Vagina (tissue), 2 donors: ENCODE measurements at regions not wholly inside any gene's neighbourhood (a gene's known extent, or its start where the extent isn't known, plus 50 kb on each side); places are given as distances from the start of the nearest gene placed in this dataset.

Source experiments
- DNase-seq, 2 donors: peaks; one replicate each; pipeline ENCODE4 v3.0.0-alpha.2; 2017; ENCODE audit errors: extremely low spot score in 2 of 2
- H3K27ac ChIP-seq: fragments of 200-600 bp; sonication (generic); one replicate; pipeline ENCODE4 v1.5.1; 2019
- H3K27me3 ChIP-seq: fragments of 200-600 bp; sonication (generic); one replicate; pipeline ENCODE4 v1.5.1; 2019
- H3K36me3 ChIP-seq, 2 donors: fragments of 200-600 bp; sonication (generic); one replicate each; pipeline ENCODE4 v1.5.1; 2017 to 2019
- H3K4me1 ChIP-seq: fragments of 200-600 bp; sonication (generic); one replicate; pipeline ENCODE4 v1.5.1; 2019
- H3K4me3 ChIP-seq, 2 donors: fragments of 200-600 bp; sonication (generic); 1 replicate in 1 of 2; 2 replicates in 1 of 2; pipeline ENCODE4 v1.5.1; 2016 to 2019
- H3K9me3 ChIP-seq: fragments of 200-600 bp; sonication (generic); one replicate; pipeline ENCODE4 v1.5.1; 2019
- CTCF ChIP-seq, 3 experiments: fragments of 450-650 bp in 2 of 3; fragments of 200-600 bp in 1 of 3; sonication (generic) in 1 of 3; IDR thresholded peaks; one replicate each; pipeline ENCODE4 v1.5.1; 2017 to 2019; ENCODE audit warnings: antibody characterized with exemption in 3 of 3, mild to moderate bottlenecking in 2 of 3, moderate library complexity in 2 of 3
- POLR2A ChIP-seq, 2 donors: fragments of 450-650 bp; IDR thresholded peaks; one replicate each; pipeline ENCODE4 v1.6.1; 2017; ENCODE audit warnings: antibody characterized with exemption in 2 of 2, mild to moderate bottlenecking in 2 of 2, moderate library complexity in 2 of 2
- POLR2AphosphoS5 ChIP-seq, 2 donors: sonication (generic); formaldehyde crosslinking; IDR thresholded peaks; one replicate each; pipeline ENCODE4 v1.9.0; 2017; ENCODE audit warnings: antibody characterized with exemption in 2 of 2, mild to moderate bottlenecking in 2 of 2, low read depth in 1 of 2; ENCODE audit not compliant: insufficient read depth in 1 of 2
- intact Hi-C: fragments of 100-400 bp; cut with DNase I; formaldehyde crosslinking; loops from one replicate; pipeline ENCODE4 v1.15.1; 2023

- TF ChIP-seq POLR2AphosphoS5 (IDR thresholded peaks at IDR 0.05; ENCODE audit: insufficient read depth in 1 of 2, low read depth in 1 of 2): no peak
- no peak for TF ChIP-seq CTCF (IDR thresholded peaks at IDR 0.05)
- TF ChIP-seq POLR2A (IDR thresholded peaks at IDR 0.05): no peak
- H3K36me3 ChIP-seq: no peaks in the 10 kb centered on the region
- no peaks in the 10 kb centered on the region for H3K27me3 ChIP-seq
- no peak overlapping the region for H3K27ac ChIP-seq
- intact Hi-C loops: no loop called here
- no peaks in the 10 kb centered on the region for H3K9me3 ChIP-seq
- peaks cover 5% of the 10 kb centered on the region for H3K4me1 ChIP-seq
- H3K4me3 ChIP-seq: no peak overlapping the region
- DNase-seq: no peak
Measured at GRCh38 chr7:25624051-25624450, 395.8 kb upstream of the NPVF start.

DNA sequence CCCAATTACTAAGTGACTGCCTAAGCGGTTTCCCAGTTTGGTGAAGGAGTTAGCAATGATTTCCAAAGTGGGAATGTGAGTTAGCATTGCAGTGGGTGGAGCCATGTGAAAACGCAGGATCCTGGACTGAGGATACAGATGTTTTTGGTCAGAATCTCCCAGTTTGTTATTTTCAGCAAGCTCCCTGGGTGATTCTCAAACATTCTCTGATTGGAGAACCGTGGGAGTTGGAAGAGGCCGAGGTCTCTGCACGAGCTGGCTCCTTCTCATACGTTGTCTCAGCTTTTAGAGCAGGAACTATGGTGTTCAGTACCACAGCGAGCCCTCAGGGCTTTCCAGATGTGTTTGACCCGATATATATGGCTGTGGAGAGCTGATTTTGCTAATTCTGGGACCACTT is 396.5 kb upstream of the NPVF start:
- H3K27ac ChIP-seq: peak overlapping the region; percentile 54
- no peak for TF ChIP-seq POLR2AphosphoS5 (IDR thresholded peaks at IDR 0.05; ENCODE audit: insufficient read depth in 1 of 2, low read depth in 1 of 2)
- no peak for TF ChIP-seq CTCF (IDR thresholded peaks at IDR 0.05)
- no peaks in the 10 kb centered on the region for H3K9me3 ChIP-seq
- no peaks in the 10 kb centered on the region for H3K36me3 ChIP-seq
- H3K4me3 ChIP-seq: no peak overlapping the region
- peaks cover 5% of the 10 kb centered on the region for H3K4me1 ChIP-seq
- intact Hi-C loops: no loop called here
- H3K27me3 ChIP-seq: no peaks in the 10 kb centered on the region
- DNase-seq: no peak

DNA sequence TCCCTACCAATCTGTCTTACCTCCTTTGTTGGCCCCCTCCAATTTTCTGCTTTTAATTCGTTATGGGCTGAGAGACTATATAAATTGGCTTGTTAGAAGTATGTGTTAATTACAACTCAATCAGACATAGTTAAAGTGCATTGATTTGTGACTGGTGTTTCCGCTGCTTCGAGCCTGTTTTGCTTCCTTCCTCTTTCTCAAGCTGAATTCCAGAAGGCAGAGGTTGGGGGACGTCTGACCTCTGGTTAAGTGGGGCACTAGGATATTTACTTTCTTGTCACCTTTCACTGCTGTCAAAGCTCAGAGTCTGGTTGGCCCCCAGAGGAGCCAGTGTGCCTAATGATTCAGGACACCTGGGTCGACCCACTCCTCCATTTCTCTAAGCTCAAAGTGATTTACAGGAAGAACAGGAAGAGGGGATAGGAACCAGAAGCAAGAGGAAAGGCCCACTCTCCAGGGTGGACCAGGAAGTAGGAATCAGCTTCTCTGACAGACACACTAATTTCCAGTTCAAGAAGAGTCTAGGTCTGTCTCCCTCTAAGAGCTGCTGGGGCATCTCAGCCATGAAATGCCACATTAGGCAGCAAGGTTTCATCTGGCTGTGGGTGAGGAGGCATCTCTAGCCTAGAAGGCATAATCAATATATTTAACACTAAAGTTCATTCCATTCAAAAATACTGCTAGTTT is 397.2 kb upstream of the NPVF start:
- Histone ChIP-seq H3K27ac (peak overlapping the region; percentile 54), H3K27me3 (no peaks in the 10 kb centered on the region), H3K4me1 (peaks cover 5% of the 10 kb centered on the region), H3K4me3 (no peak overlapping the region), H3K9me3 (no peaks in the 10 kb centered on the region), H3K36me3 (no peaks in the 10 kb centered on the region)
- DNase-seq: no peak
- intact Hi-C loops: no loop called here
- TF ChIP-seq POLR2AphosphoS5 (IDR thresholded peaks at IDR 0.05; ENCODE audit: insufficient read depth in 1 of 2, low read depth in 1 of 2) (no peak), POLR2A (IDR thresholded peaks at IDR 0.05) (no peak), CTCF (IDR thresholded peaks at IDR 0.05) (no peak)

GRCh38 chr7:25626451-25627131 is 398.3 kb upstream of the NPVF start:
- Histone ChIP-seq H3K4me1 (no peaks in the 10 kb centered on the region), H3K4me3 (no peak overlapping the region), H3K27me3 (no peaks in the 10 kb centered on the region), H3K9me3 (no peaks in the 10 kb centered on the region), H3K27ac (no peak overlapping the region), H3K36me3 (no peaks in the 10 kb centered on the region)
- DNase-seq: no peak
- TF ChIP-seq CTCF (IDR thresholded peaks at IDR 0.05) (no peak), POLR2AphosphoS5 (IDR thresholded peaks at IDR 0.05; ENCODE audit: insufficient read depth in 1 of 2, low read depth in 1 of 2) (no peak), POLR2A (IDR thresholded peaks at IDR 0.05) (no peak)
- intact Hi-C loops: no loop called here

DNA sequence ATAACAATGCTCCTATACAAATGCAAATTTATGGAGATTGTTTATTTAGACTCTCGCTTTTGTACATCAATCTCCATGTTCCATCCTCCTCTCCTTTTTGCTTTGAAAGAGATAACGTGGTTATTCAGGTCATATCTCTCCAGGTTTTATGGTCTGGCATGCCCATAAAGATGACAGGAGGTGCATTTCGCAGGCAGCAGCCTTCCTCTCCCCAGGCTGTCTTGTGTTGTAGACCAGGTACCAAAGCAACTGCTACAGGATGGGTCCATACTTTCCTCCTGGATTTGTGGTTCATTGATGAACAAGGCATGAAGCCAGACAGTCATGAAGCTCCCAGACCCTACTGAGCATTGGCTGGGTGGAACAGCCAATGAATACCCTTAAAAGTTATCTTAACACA is 400.2 kb upstream of the NPVF start:
- Histone ChIP-seq H3K36me3 (no peaks in the 10 kb centered on the region), H3K27me3 (no peaks in the 10 kb centered on the region), H3K4me3 (no peak overlapping the region), H3K4me1 (no peaks in the 10 kb centered on the region), H3K9me3 (no peaks in the 10 kb centered on the region), H3K27ac (no peak overlapping the region)
- no peak for DNase-seq
- intact Hi-C loops: no loop called here
- TF ChIP-seq CTCF (IDR thresholded peaks at IDR 0.05): no peak
- no peak for TF ChIP-seq POLR2AphosphoS5 (IDR thresholded peaks at IDR 0.05; ENCODE audit: insufficient read depth in 1 of 2, low read depth in 1 of 2)
- no peak for TF ChIP-seq POLR2A (IDR thresholded peaks at IDR 0.05)
